ENCODE measurements at regions not wholly inside any gene's neighbourhood (a gene's known extent, or its start where the extent isn't known, plus 50 kb on each side); places are given as distances from the start of the nearest gene placed in this dataset.

GRCh38 chr10:8639486-8640185 lies 585.1 kb downstream of the GATA3 start:
- Mint-ChIP-seq H3K27ac (ENCODE audit: unreplicated experiment) (no peak overlapping the region), H3K4me1 (ENCODE audit: low read depth, unreplicated experiment) (no peaks in the 10 kb centered on the region), H3K27me3 (ENCODE audit: low read depth, unreplicated experiment) (no peaks in the 10 kb centered on the region), H3K4me3 (ENCODE audit: unreplicated experiment) (no peak overlapping the region), H3K9me3 (ENCODE audit: unreplicated experiment) (peaks cover 9% of the 10 kb centered on the region), H3K36me3 (ENCODE audit: low read depth, unreplicated experiment) (no peaks in the 10 kb centered on the region)
- H3K4me1 ChIP-seq (ENCODE audit: insufficient read depth, low read length) = no peaks in the 10 kb centered on the region
- H3K79me2 ChIP-seq (ENCODE audit: insufficient read depth, low read length) = no peaks in the 10 kb centered on the region
- DNase-seq (ENCODE audit: low read depth) (no peak), FAIRE-seq (no peak)
- H3K36me3 ChIP-seq (ENCODE audit: insufficient read depth, low read length) = no peaks in the 10 kb centered on the region
- H3K4me3 ChIP-seq (ENCODE audit: insufficient read depth, low read depth, low read length) = no peak overlapping the region
- no peak overlapping the region for H3K9ac ChIP-seq (ENCODE audit: low read length)
- TF ChIP-seq EZH2 (IDR thresholded peaks at IDR 0.05; ENCODE audit: insufficient read depth, low read length) (no peak), CTCF (IDR thresholded peaks at IDR 0.05; ENCODE audit: insufficient read depth, low read depth, low read length) (no peak)
- no peak overlapping the region for H2AFZ ChIP-seq (ENCODE audit: low read depth, low read length)
- peaks cover 3% of the 10 kb centered on the region for H3K9me3 ChIP-seq (ENCODE audit: insufficient read depth, low read depth, low read length)
- no peak overlapping the region for H3K27ac ChIP-seq (ENCODE audit: low read depth, low read length)
- no peaks in the 10 kb centered on the region for H3K27me3 ChIP-seq (ENCODE audit: insufficient read depth, low read length)
- no peaks in the 10 kb centered on the region for H4K20me1 ChIP-seq (ENCODE audit: insufficient read depth, low read length)
- no peak overlapping the region for H3K4me2 ChIP-seq (ENCODE audit: low read length)

- H3K27me3 ChIP-seq (ENCODE audit: insufficient read depth, low read length) = no peaks in the 10 kb centered on the region
- H3K9ac ChIP-seq (ENCODE audit: low read length) = no peak overlapping the region
- H3K36me3 ChIP-seq (ENCODE audit: insufficient read depth, low read length) = no peaks in the 10 kb centered on the region
- TF ChIP-seq EZH2 (IDR thresholded peaks at IDR 0.05; ENCODE audit: insufficient read depth, low read length) (no peak), CTCF (IDR thresholded peaks at IDR 0.05; ENCODE audit: insufficient read depth, low read depth, low read length) (no peak)
- H3K4me1 ChIP-seq (ENCODE audit: insufficient read depth, low read length) = no peaks in the 10 kb centered on the region
- no peak overlapping the region for H3K4me2 ChIP-seq (ENCODE audit: low read length)
- no peak overlapping the region for H3K27ac ChIP-seq (ENCODE audit: low read depth, low read length)
- H3K9me3 ChIP-seq (ENCODE audit: insufficient read depth, low read depth, low read length) = peaks cover 3% of the 10 kb centered on the region
- no peak overlapping the region for H3K4me3 ChIP-seq (ENCODE audit: insufficient read depth, low read depth, low read length)
- no peak overlapping the region for H2AFZ ChIP-seq (ENCODE audit: low read depth, low read length)
- no peaks in the 10 kb centered on the region for H4K20me1 ChIP-seq (ENCODE audit: insufficient read depth, low read length)
- H3K4me3 Mint-ChIP-seq (ENCODE audit: unreplicated experiment) = no peak overlapping the region
- peaks cover 8% of the 10 kb centered on the region for H3K9me3 Mint-ChIP-seq (ENCODE audit: unreplicated experiment)
- H3K27ac Mint-ChIP-seq (ENCODE audit: unreplicated experiment) = no peak overlapping the region
- no peaks in the 10 kb centered on the region for H3K27me3 Mint-ChIP-seq (ENCODE audit: low read depth, unreplicated experiment)
- H3K4me1 Mint-ChIP-seq (ENCODE audit: low read depth, unreplicated experiment) = no peaks in the 10 kb centered on the region
- no peak for DNase-seq (ENCODE audit: low read depth)
- no peak for FAIRE-seq
- no peaks in the 10 kb centered on the region for H3K79me2 ChIP-seq (ENCODE audit: insufficient read depth, low read length)
- no peaks in the 10 kb centered on the region for H3K36me3 Mint-ChIP-seq (ENCODE audit: low read depth, unreplicated experiment)
These were observed 585.8 kb downstream of the GATA3 start for GRCh38 chr10:8640301-8640700.

GRCh38 chr10:8640878-8641277 lies 586.4 kb downstream of the GATA3 start:
- no peak overlapping the region for H3K27ac ChIP-seq (ENCODE audit: low read depth, low read length)
- H3K9me3 ChIP-seq (ENCODE audit: insufficient read depth, low read depth, low read length) = peaks cover 3% of the 10 kb centered on the region
- H3K27ac Mint-ChIP-seq (ENCODE audit: unreplicated experiment) = no peak overlapping the region
- H3K36me3 ChIP-seq (ENCODE audit: insufficient read depth, low read length) = no peaks in the 10 kb centered on the region
- no peak overlapping the region for H2AFZ ChIP-seq (ENCODE audit: low read depth, low read length)
- H3K4me1 Mint-ChIP-seq (ENCODE audit: low read depth, unreplicated experiment) = no peaks in the 10 kb centered on the region
- H3K4me3 ChIP-seq (ENCODE audit: insufficient read depth, low read depth, low read length) = no peak overlapping the region
- H3K9ac ChIP-seq (ENCODE audit: low read length) = no peak overlapping the region
- no peak overlapping the region for H3K4me3 Mint-ChIP-seq (ENCODE audit: unreplicated experiment)
- no peaks in the 10 kb centered on the region for H3K79me2 ChIP-seq (ENCODE audit: insufficient read depth, low read length)
- H3K36me3 Mint-ChIP-seq (ENCODE audit: low read depth, unreplicated experiment) = no peaks in the 10 kb centered on the region
- no peaks in the 10 kb centered on the region for H3K4me1 ChIP-seq (ENCODE audit: insufficient read depth, low read length)
- H4K20me1 ChIP-seq (ENCODE audit: insufficient read depth, low read length) = no peaks in the 10 kb centered on the region
- peaks cover 8% of the 10 kb centered on the region for H3K9me3 Mint-ChIP-seq (ENCODE audit: unreplicated experiment)
- no peaks in the 10 kb centered on the region for H3K27me3 Mint-ChIP-seq (ENCODE audit: low read depth, unreplicated experiment)
- DNase-seq (ENCODE audit: low read depth) (no peak), FAIRE-seq (no peak)
- H3K27me3 ChIP-seq (ENCODE audit: insufficient read depth, low read length) = no peaks in the 10 kb centered on the region
- no peak for TF ChIP-seq EZH2 (IDR thresholded peaks at IDR 0.05; ENCODE audit: insufficient read depth, low read length)
- no peak for TF ChIP-seq CTCF (IDR thresholded peaks at IDR 0.05; ENCODE audit: insufficient read depth, low read depth, low read length)
- no peak overlapping the region for H3K4me2 ChIP-seq (ENCODE audit: low read length)
